ENCODE measurements at regions not wholly inside any gene's neighbourhood (a gene's known extent, or its start where the extent isn't known, plus 50 kb on each side); places are given as distances from the start of the nearest gene placed in this dataset.

DNA sequence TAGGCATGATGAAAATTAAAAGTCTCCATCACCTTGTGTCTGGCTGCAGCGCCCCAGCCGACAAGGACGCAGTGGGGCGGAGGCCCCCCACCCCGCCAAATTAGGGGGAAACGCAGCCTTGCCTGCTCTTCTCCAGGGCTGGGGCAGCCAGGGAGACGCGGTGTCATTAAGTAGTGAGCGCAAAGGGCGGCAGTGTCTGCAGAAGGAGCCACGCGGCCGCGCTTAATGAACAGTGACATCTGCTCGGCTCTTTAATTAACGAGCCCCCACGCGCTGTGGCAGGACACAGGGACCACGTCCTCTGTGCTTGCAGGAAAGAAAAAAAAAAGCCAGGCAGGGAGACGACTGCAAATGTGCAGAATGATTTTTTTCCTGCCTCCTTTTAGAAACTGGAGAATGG lies 93.4 kb upstream of the NCOR2 start:
- no peaks in the 10 kb centered on the region for H3K9me3 ChIP-seq (ENCODE audit: control insufficient read depth, insufficient read depth, low read depth, low read length)
- in situ Hi-C loops (cut with HindIII; ENCODE audit: low pct_unique_long_range_greater_than_20kb, low sequenced_read_pairs) (no loop called here), intact Hi-C loops (cut with micrococcal nuclease; ENCODE audit: unreplicated experiment) (no loop called here)
- H3K27ac ChIP-seq (ENCODE audit: low read length): no peak overlapping the region
- H3K4me3 ChIP-seq (ENCODE audit: low read depth in 2 of 2, low read length in 2 of 2): no peak overlapping the region
- TF ChIP-seq SIN3A (IDR thresholded peaks at IDR 0.05; ENCODE audit: borderline replicate concordance, insufficient read depth, low read depth, low read length) (no peak), POLR2AphosphoS5 (IDR thresholded peaks at IDR 0.05; ENCODE audit: low read depth, low read length) (no peak), TCF7L2 (IDR thresholded peaks at IDR 0.05; ENCODE audit: low read depth, low read length) (no peak)
- TF ChIP-seq, protein P1, sequence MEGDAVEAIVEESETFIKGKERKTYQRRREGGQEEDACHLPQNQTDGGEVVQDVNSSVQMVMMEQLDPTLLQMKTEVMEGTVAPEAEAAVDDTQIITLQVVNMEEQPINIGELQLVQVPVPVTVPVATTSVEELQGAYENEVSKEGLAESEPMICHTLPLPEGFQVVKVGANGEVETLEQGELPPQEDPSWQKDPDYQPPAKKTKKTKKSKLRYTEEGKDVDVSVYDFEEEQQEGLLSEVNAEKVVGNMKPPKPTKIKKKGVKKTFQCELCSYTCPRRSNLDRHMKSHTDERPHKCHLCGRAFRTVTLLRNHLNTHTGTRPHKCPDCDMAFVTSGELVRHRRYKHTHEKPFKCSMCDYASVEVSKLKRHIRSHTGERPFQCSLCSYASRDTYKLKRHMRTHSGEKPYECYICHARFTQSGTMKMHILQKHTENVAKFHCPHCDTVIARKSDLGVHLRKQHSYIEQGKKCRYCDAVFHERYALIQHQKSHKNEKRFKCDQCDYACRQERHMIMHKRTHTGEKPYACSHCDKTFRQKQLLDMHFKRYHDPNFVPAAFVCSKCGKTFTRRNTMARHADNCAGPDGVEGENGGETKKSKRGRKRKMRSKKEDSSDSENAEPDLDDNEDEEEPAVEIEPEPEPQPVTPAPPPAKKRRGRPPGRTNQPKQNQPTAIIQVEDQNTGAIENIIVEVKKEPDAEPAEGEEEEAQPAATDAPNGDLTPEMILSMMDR (IDR thresholded peaks at IDR 0.05): no peak
- TF ChIP-seq, protein P2, sequence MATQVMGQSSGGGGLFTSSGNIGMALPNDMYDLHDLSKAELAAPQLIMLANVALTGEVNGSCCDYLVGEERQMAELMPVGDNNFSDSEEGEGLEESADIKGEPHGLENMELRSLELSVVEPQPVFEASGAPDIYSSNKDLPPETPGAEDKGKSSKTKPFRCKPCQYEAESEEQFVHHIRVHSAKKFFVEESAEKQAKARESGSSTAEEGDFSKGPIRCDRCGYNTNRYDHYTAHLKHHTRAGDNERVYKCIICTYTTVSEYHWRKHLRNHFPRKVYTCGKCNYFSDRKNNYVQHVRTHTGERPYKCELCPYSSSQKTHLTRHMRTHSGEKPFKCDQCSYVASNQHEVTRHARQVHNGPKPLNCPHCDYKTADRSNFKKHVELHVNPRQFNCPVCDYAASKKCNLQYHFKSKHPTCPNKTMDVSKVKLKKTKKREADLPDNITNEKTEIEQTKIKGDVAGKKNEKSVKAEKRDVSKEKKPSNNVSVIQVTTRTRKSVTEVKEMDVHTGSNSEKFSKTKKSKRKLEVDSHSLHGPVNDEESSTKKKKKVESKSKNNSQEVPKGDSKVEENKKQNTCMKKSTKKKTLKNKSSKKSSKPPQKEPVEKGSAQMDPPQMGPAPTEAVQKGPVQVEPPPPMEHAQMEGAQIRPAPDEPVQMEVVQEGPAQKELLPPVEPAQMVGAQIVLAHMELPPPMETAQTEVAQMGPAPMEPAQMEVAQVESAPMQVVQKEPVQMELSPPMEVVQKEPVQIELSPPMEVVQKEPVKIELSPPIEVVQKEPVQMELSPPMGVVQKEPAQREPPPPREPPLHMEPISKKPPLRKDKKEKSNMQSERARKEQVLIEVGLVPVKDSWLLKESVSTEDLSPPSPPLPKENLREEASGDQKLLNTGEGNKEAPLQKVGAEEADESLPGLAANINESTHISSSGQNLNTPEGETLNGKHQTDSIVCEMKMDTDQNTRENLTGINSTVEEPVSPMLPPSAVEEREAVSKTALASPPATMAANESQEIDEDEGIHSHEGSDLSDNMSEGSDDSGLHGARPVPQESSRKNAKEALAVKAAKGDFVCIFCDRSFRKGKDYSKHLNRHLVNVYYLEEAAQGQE (IDR thresholded peaks at IDR 0.05; ENCODE audit: insufficient read depth in 1 of 2, low read depth in 2 of 2, low read length in 1 of 2): no peak
- H3K27me3 ChIP-seq (ENCODE audit: control insufficient read depth, insufficient read depth, low read length): no peaks in the 10 kb centered on the region
- POLR2A ChIA-PET: no interaction called here
- BruUV-seq (replicated peaks): no TSS peak
- no peak for DNase-seq (ENCODE audit: low read depth, low spot score)
- no peak for ATAC-seq
- CTCF ChIA-PET: no interaction called here
- H3K36me3 ChIP-seq (ENCODE audit: control insufficient read depth, insufficient read depth, low read length): no peaks in the 10 kb centered on the region
- peaks cover 20% of the 10 kb centered on the region for H3K4me1 ChIP-seq (ENCODE audit: control insufficient read depth, insufficient read depth, low read length)

DNA sequence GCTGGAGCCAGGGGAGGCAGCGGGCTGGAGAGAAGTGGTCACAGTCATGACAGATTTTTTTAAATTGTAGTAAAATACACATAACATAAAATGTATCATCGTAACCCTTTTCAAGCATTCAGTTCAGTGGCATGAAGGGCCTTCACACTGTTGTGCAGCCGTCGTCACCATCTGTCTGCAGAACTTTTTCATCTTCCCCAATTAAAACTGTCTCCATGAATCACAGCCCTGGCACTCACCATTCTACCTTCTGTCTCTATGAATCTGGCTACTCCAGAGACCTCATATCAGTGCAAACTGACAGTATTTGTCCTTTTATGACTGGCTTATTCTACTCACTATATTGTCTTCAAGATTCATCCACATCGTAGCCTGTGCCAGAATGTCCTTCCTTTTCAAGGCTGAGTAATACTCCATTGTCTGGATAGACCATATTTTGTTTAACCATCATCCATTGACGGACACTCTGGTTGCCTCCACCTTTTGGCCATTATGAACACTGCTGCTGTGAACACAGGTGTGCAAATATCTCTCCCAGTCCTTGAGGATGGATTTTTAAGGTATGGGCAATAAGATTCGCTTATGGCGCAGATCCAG lies 91.5 kb upstream of the NCOR2 start:
- Histone ChIP-seq H3K27me3 (ENCODE audit: control insufficient read depth, insufficient read depth, low read length) (no peaks in the 10 kb centered on the region), H3K4me1 (ENCODE audit: control insufficient read depth, insufficient read depth, low read length) (peaks cover 37% of the 10 kb centered on the region), H3K27ac (ENCODE audit: low read length) (no peak overlapping the region), H3K4me3 (ENCODE audit: low read depth in 2 of 2, low read length in 2 of 2) (no peak overlapping the region), H3K9me3 (ENCODE audit: control insufficient read depth, insufficient read depth, low read depth, low read length) (no peaks in the 10 kb centered on the region), H3K36me3 (ENCODE audit: control insufficient read depth, insufficient read depth, low read length) (no peaks in the 10 kb centered on the region)
- intact Hi-C loops (cut with micrococcal nuclease; ENCODE audit: unreplicated experiment) (no loop called here), in situ Hi-C loops (cut with HindIII; ENCODE audit: low pct_unique_long_range_greater_than_20kb, low sequenced_read_pairs) (no loop called here)
- no TSS peak for BruUV-seq (replicated peaks)
- TF ChIP-seq, protein P2 (IDR thresholded peaks at IDR 0.05; ENCODE audit: insufficient read depth in 1 of 2, low read depth in 2 of 2, low read length in 1 of 2): no peak
- TF ChIP-seq SIN3A (IDR thresholded peaks at IDR 0.05; ENCODE audit: borderline replicate concordance, insufficient read depth, low read depth, low read length) (no peak), TCF7L2 (IDR thresholded peaks at IDR 0.05; ENCODE audit: low read depth, low read length) (no peak), POLR2AphosphoS5 (IDR thresholded peaks at IDR 0.05; ENCODE audit: low read depth, low read length) (no peak)
- TF ChIP-seq, protein P1 (IDR thresholded peaks at IDR 0.05): no peak
- ChIA-PET POLR2A (no interaction called here), CTCF (no interaction called here)
- DNase-seq (ENCODE audit: low read depth, low spot score) (no peak), ATAC-seq (no peak)

Data from Panc1 (cell line).